NCI-H1092 (cell line): ENCODE measurements at regions not wholly inside any gene's neighbourhood (a gene's known extent, or its start where the extent isn't known, plus 50 kb on each side); places are given as distances from the start of the nearest gene placed in this dataset.
"Not testable (repeated sequence)": the region's sequence is repeated elsewhere in the genome, so short reads cannot be mapped to it uniquely, and the experiment has no call there.

Experiments used
- DNase-seq: peaks from one replicate; lab custom pipeline; 2025; lab: John Stamatoyannopoulos, UW

DNA sequence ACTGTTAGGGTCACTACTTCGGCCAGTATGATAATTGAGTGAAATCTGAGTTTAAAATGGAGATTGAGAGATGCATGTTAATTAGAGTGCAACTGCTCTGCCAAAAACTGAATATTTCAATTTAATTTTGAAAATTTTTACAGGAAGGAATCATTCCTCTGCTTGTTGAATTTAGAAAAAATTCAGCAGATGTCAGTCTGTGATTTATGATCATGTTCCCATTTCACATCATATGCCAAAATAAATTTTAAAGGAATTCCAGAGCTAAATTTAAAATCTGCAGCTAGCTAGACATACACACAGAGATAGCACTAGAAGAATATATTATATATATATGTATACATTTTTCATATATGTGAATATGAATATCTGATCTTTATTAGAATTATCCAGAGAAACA lies 797.6 kb upstream of the TMEM132C start:
- no peak for DNase-seq

DNA sequence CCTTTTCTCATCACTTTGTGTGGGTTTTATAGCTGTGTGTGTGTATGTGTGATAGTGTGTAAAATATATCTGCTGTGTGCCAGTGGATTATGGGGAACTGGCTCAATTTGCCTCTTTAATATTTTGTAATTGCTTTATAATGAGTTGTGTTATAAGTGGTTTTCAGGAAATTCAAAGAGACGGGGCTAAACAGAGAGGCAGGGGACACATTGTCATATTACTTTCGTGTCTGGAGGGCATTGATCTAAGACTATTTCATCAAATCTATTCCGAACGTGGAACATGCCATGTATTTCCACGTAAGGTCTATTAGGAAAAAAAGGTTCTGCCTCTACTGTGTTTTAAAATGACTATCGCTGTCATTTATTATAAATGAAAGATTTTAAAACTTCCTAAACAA lies 793.2 kb upstream of the TMEM132C start:
- DNase-seq = no peak

DNA sequence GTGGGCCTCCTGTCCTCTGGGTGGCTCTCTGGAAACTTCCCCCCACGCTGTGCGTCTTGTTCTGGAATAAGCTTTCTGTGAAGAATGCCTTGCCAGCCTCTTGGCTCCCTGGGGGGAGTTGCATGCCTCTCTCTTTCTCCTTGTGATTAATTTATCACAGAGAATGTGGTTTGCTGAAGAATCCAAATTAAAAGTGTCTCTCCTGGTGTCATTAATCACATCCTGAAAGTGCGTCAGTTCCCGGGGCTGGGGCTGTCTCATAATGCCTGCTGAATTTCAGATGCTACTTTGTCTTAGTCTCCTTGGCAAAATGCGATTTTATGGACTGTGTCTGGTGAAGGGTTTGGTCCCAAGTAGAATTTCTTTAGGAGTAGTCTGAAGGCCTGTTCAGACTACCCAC lies 787.7 kb upstream of the TMEM132C start:
- no peak for DNase-seq

DNA sequence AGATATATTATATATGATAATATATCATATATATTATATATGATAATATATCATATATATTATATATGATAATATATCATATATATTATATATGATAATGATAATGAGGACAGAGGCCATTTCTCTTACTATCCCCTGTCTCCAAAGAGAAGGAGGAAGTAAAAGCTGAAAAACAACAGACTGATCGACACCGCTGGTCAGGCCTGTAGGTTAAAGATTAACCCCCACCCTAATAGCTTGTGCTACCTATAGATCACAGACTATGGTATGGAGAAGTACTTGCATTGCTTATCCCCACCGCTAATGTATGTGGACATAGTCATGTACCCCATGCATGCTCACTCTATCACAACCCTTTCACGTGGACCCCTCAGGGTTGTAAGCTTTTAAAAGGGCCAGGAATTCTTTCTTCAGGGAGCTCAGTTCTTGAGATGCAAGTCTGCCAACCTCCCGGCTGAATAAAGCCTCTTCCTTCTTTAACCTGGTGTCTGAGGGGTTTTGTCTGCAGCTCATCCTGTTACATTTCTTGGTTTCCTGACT lies 786.1 kb upstream of the TMEM132C start:
- DNase-seq = no peak

DNA sequence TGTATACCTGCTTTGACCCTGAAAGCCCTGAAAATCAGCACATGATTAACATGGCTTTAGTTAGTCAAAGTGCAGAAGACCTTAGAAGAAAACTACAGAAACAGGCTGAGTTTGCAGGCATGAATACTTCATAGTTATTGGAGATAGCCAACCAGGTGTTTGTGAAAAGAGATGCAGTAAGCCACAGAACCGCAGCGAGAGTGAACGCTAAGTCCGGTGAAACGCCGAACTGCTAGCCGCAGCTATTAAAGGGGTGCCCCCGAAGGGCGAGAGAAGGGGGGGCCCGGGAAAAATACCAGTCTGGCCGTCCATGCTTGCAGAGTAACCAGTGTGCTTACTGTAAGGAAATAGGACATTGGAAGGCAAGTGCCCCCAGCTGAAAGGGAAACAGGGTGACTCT lies 784.0 kb upstream of the TMEM132C start:
- DNase-seq = no peak

DNA sequence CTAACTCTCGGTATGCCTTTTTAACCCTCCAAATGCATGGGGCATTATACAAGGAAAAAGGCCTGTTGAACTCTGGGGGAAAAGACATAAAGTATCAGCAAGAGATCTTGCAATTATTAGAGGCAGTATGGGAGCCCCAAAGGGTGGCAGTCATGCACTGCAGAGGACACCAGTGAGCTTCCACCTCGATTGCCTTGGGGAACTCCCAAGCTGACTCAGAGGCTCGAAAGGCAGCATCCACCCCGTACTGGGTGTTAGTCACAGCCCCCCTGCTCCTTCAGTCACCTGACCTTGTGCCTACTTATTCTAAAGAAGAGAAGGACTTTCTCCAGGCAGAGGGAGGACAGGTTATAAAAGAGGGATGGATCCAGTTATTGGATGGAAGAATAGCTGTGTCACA lies 781.4 kb upstream of the TMEM132C start:
- DNase-seq = no peak

DNA sequence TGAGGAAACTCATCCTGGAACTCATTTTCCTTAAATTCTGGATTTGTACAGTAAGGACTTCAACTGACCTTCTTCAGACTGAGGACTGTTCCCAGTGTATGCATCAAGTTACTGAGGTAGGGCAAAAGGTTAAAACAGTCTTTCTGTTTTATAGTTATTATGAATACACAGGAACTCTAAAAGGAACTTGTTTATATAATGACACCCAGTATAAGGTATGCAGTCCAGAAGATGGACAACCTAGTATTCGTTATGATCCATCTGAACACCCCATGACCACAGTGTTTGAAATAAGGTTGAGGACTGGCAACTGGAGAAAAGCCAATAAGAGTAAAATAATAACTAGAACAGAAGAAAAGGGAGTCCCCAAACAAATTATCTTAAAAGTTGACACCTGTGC lies 779.9 kb upstream of the TMEM132C start:
- DNase-seq = no peak

DNA sequence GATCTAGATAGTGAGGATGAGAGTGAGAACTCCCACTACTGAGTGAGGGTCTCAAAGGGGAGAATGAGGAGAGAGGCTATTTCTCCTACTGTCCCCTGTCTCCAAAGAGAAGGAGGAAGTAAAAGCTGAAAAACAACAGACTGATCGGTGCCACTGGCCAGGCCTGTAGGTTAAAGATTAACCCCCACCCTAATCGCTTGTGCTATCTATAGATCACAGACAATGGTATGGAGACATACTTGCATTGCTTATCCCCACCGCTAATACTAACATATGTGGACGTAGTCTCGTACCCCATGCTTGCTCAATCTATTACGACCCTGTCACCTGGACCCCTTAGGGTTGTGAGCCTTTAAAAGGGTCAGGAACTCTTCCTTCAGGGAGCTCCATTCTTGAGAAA lies 777.9 kb upstream of the TMEM132C start:
- DNase-seq = no peak

DNA sequence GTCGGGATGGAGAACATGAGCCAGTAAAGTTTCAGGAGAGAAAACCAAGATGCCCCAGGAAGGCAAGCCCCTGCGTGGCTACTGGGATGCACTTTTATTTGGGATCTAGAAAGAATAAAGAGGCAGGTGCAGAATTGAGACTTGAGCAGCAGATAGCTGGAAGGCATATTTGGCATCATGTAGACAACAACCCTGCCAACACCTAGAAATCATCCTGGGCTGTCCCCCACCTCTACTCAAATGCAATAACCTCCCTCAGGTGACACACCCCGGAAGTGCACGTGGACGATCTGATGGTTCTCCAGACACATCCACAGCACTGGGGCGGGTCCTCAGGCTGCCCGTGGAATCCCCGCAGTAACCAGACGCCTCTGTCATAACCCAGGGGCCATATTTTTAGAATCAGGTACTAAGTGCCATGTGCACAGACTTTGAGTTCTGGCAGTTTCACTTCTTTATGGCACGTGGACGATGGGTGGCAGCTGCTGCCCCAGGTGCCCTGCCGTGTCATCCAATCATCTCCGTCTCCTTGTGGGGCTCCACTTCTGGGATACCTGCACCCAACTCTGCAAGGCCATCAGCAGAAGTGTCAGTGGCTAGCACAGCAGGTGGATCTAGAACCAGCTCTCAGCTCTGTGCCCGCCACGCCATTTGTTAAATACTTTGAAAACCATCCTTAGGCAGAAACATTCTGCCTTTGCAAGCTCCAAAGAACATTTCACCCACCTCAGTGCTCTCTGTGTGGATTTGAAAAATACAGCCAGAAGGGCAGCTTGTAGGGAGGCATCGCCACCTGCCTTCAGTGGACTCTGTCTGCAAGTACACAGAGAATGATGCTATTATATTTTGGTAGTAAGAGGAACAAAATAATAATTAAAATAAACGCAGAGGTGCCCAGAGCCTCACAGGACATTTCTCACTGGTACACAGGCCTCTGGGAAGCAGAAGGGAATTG lies 771.7 kb upstream of the TMEM132C start:
- no peak for DNase-seq

DNA sequence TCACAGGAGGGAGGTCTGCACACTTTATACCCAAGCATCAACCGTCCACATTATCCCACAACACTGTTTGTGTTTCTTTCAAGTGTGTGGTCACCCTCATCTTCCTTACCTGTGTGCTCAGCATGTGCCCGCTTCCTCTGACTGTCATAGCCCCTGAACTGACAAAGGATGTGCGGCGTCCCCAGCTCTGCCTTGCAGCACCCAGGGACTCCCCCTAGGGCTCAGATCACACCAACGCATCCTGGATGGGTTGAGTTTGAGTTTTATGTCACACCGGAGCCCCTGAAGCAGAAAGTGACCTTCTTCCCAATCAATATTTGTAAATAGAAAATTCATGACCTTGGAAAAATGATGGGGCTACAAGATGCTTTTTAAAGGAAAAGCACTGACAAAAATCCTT lies 770.7 kb upstream of the TMEM132C start:
- DNase-seq = no peak

DNA sequence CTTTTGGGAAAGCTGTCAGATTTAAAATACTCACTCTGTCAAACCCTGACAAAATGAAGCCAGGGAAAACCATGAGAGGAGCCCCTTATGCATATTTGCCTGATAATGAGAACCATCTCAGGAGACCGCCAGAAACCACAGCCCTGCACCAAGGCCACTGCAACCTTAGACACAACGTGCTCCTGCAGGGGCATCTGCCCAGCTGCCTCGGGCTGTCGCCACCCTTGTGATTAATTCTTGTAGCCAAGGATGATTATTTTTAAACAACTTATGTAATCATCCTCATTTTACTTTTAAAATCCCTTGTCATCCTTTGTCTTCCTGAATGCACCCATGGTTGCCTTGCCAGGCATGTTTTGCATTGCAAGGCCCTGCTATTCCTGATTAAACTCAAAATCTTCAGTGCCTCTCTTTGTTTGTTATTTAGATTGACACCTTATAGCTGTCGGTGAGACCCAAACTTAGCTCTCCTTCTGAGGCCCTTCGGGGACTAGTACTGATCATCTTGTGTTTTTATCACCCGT lies 766.4 kb upstream of the TMEM132C start:
- no peak for DNase-seq

DNA sequence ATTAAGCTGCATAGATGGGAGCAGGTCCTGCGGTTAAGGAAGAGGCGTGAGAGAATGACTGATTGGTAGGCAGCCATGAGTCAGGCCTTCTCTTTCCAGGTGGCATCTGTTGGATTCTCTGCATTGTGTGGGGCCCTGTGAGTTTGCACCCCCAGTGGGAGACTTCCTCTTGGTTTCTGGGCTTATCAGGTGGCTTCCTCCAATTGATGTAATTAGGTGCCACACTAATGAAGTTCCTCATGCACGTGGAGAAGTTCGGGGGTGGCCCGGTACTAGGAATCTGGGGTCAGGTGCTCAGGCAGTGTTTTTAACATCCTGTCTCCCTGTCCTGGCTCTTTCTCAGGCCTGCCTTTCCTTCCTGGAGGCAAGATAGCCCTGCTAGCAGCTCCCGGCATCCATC lies 765.1 kb upstream of the TMEM132C start:
- no peak for DNase-seq

DNA sequence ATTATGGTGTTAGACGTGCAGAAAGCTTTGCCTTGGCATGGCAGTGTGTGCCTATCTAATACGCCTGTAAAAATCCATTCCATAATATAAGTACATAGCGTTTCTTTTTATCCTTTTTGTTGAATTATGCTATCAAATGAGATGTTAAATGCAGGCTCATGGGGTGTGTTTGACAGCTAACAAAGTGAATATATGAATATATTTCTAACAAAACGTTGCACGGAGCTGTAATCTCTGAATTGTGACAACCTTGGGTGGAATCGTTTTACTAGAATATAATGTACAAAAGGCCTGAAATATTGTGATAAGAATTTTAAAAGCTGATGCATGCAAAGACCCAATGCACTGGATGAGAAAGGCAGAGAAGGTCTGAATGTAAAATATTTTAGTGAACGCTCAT lies 763.7 kb upstream of the TMEM132C start:
- DNase-seq = no peak

DNA sequence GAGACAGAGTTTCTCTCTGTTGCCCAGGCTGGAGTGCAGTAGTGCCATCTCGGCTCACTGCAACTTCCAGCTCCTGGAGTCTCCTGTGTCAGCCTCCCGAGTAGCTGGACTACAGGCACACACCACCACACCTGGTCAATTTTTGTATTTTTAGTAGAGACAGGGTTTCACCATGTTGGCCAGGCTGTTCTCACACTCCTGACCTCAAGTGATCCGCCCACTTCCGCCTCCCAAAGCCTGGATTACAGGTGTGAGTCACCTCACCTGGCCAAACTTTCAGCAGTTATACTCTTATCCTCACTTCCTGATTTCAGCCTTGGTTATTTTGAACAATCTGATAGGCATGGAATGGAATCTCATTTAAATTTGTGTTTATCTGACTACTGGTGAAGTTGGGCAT lies 763.0 kb upstream of the TMEM132C start:
- not testable (repeated sequence) for DNase-seq

DNA sequence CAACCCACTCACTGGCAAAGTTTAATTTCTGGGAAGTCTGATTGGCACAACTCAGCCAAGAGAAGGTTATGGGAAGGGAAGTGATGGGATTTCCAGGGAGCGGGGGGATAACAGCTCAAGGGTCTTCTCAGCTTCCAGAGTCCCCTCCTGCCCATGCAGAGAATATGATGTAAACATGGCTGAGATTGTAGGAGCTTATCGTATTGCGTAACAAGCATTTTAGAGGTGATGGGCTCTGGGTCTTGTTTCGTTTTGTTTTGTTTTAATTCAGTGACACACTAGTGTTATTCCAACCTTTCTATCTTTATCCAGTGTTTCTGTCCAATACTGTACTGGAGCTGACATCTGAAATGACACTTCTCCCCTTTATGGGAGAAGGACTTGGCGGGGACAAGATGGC lies 762.1 kb upstream of the TMEM132C start:
- no peak for DNase-seq

DNA sequence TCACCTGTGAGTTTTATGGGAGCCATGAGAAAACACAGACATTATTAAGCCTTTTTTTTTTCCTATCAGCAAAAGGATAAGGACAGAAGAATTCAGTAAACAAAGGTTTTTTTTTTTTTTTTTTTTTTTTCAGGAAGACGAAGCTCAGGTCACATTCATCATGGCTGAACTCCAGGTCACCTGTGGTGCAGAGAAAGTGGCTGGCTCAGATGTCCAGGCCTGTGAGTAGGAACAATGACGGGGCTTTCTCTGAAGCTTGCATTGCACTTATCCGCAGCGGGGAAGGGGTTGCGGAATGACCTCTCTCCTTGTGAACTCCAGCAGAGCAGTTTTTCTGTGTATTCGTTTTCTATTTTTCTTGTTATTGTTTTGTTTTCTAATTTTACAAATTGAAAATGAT lies 759.6 kb upstream of the TMEM132C start:
- DNase-seq = no peak

DNA sequence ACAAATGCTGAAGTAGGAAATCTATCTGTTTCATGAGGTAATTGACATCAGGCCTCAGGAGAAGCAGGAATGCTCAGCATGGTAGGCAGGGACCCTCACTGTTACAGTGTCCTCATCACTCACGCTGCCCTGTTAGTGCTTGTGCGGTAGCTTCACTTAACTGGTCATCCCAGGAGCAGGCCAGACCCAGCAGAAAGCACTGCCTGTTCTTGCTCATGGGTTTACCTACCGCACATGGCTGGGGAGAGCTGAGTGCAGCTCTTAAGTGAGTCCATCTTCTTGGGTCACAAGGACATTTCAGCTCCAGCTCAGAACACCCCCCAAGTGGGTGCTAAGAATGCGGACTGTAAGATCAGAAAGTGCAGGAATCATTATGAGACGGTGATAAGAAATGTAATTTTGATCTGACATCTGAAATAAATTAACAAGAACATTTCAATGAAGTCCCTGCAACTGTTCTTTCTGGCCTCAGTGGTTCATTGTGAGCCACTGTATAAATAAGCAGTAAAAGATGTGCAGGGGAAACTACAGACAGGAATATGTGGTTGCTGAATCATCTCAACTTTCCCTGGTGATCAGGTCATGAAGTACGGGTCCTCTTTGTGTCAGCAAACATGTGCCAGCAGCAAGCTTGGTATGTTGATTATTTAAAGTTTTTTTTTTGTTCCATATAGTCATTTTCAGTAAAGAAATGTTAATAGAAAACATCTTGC lies 757.7 kb upstream of the TMEM132C start:
- no peak for DNase-seq

DNA sequence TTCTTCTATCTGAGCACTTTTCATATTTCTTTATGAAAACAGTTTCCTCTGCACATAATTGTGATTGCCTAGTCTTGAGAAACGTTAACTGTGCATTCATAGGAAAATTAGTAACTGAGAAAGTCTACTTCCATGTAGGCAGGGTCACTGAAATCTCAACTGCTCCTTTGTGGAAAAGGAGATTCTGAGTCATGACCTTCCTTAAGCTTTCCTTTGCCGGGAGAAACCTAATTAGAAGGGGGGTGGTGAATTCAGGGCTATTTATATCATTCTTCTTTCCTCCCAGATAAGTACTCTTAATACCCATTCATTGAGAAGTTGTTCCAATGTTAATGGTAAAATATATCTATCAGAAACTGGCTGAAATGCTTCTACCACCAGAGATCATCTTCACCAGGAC lies 751.0 kb upstream of the TMEM132C start:
- DNase-seq = no peak

DNA sequence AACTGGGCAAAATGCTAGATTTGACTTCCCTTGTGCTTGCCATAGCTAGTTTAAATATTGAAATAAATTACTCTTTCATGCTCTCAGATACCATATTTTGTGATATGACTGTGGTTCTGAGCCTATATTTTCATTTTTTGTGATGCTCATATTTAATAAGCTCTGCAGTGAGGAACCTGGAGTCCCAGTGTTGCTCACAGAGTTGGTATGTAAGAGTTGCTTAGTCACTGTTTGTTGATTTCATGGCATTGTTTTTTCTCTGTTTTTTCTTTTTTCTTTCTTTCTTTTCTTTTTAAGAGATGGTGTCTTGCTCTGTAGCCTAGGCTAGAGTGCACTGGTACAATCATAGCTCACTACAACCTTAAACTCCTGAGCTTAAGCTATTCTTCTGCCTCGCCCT lies 750.5 kb upstream of the TMEM132C start:
- DNase-seq = no peak

DNA sequence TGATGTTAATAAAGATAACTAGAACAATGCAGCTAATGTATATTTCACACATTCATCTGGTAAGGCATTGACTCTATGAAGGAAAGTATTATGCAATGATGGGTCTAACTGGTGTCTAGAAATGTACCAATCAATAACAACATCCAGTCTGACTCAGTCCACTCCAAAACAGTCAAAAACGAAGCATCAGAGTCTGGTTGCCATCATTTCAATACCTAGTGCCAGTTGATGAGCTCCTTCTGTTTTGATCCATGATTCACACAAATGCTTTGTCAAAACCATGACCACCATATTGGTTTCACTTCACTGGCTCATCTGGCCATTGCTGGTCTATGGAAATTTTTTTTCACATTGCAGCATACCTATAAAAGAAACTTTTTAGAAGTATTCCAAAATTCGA lies 747.2 kb upstream of the TMEM132C start:
- no peak for DNase-seq

DNA sequence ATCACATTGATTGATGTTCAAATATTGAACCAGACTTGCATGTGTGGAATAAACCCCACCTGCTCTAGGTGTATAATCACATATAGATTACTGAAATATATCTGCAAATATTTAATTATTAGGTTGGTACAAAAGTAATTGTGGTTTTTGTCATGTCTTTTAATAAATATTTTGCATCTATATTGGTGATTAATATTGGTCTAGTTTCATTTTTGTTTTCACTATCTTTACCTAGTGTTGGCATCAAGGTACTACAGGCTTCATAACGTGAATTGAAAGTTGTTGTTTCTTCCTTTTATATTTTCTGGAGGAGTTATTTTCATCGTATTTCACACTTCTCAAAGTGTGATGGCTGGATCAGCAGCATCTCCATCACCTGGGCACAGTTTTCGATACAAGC lies 740.0 kb upstream of the TMEM132C start:
- no peak for DNase-seq

DNA sequence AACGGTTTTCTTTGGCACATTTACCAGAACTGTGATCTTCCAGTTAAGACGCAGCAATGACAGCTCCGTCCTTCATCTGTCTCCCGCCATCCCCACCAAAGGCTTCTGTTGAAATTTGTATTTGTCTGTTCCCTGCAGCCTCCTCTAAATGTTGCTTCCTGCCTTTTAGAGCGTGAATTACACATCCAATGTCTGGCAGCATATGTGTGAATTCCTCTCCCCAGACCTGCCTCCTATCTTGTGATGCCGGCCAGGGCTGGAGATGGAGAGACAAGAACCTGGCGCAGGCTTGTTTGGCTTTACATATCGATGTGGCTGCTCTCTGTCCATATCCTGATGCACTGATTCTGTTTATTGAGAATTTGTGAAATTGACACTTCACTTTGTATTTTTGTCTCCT lies 738.4 kb upstream of the TMEM132C start:
- DNase-seq = no peak

DNA sequence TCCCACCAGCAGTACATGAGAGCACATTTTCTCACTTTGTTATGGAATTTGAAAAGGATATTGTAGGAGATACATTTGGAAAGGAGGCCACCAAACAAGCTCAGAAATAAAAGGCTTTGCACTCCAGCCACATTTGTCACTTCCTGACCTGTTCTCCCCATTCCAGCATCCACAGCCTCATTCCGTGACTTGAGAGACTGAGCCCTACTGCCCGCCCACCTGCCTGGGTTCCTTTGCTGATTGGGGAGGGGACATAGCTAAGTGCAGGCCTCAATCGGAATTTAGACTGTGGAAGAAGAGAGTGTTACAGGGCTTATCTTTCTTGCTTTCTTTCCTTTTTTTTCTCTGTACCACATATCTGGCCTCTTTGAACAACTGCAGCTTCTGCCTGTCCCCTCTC lies 735.4 kb upstream of the TMEM132C start:
- no peak for DNase-seq
